ENCODE measurements at regions not wholly inside any gene's neighbourhood (a gene's known extent, or its start where the extent isn't known, plus 50 kb on each side); places are given as distances from the start of the nearest gene placed in this dataset.

DNA sequence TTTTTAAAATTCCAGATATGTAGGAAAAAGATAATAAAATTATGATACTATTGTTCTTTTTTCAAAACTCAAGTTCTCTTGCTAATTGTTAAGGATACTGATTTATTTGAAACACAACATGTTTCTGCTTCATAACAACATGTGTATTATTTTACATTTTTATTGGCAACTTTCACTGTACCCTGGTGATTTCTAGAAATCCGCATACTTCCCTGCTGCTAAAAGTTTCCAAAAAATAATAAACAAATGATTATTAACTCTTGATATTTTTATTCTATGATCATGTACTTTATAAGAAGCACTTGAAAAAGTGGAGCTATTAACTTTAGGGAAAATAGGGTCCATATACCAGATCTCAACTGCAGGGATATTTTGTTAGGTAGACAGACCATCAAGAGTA lies 71.2 kb upstream of the HCCS start:
- peaks cover 0 to 3% (median 0%) of the 10 kb centered on the region in 3 donors for H3K27me3 ChIP-seq (ENCODE audit: control insufficient read depth in 3 of 3, insufficient read depth in 3 of 3, low read length in 2 of 3)
- no peaks in the 10 kb centered on the region for H3K4me1 ChIP-seq (ENCODE audit: control insufficient read depth in 5 of 5, insufficient read depth in 5 of 5, low read length in 5 of 5)
- TF ChIP-seq, protein P1, sequence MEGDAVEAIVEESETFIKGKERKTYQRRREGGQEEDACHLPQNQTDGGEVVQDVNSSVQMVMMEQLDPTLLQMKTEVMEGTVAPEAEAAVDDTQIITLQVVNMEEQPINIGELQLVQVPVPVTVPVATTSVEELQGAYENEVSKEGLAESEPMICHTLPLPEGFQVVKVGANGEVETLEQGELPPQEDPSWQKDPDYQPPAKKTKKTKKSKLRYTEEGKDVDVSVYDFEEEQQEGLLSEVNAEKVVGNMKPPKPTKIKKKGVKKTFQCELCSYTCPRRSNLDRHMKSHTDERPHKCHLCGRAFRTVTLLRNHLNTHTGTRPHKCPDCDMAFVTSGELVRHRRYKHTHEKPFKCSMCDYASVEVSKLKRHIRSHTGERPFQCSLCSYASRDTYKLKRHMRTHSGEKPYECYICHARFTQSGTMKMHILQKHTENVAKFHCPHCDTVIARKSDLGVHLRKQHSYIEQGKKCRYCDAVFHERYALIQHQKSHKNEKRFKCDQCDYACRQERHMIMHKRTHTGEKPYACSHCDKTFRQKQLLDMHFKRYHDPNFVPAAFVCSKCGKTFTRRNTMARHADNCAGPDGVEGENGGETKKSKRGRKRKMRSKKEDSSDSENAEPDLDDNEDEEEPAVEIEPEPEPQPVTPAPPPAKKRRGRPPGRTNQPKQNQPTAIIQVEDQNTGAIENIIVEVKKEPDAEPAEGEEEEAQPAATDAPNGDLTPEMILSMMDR (IDR thresholded peaks at IDR 0.05; ENCODE audit: control extremely low read depth, extremely low read depth) = no peak
- H3K4me3 ChIP-seq = no peak overlapping the region
- H3K36me3 ChIP-seq (ENCODE audit: control insufficient read depth in 4 of 4, insufficient read depth in 4 of 4, low read length in 4 of 4) = no peaks in the 10 kb centered on the region
- 73 to 84% methylated on average over 1 of the region's 1 CpG for WGBS, 2 donors
- H3K9me3 ChIP-seq (ENCODE audit: control insufficient read depth in 4 of 4, insufficient read depth in 3 of 4, low read length in 3 of 4) = peaks cover 0 to 4% (median 0%) of the 10 kb centered on the region in 4 donors
- H3K9ac ChIP-seq (ENCODE audit: insufficient read depth in 1 of 2, low read length in 2 of 2) = no peak overlapping the region
- ATAC-seq (ENCODE audit: insufficient read depth, low FRiP score) = no peak
- no peak overlapping the region for H3K27ac ChIP-seq (ENCODE audit: low read depth in 1 of 2, low read length in 1 of 2)
- DNase-seq = no peak

DNA sequence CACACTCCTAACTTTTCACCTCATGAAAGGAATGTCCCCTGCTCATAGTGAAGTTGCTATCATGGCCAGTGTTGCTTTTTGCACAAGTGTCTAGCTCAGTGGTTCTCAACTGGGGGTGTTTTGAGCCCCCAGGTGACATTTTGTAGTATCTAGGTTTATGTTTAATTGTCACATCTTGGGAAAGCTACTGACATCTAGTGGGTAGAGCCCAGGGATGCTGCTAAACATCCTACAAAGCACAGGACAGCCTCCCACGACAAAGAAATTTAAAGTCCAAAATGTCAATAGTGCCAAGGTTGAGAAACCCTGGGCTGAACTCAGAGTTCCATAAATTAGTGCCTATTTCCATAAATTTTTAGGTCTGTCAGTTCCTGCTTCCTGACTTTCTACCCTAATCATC lies 70.7 kb upstream of the HCCS start:
- no peaks in the 10 kb centered on the region for H3K36me3 ChIP-seq (ENCODE audit: control insufficient read depth in 4 of 4, insufficient read depth in 4 of 4, low read length in 4 of 4)
- DNase-seq (no peak), ATAC-seq (ENCODE audit: insufficient read depth, low FRiP score) (no peak)
- 55 to 63% methylated on average over 1 of the region's 1 CpG for WGBS, 2 donors
- peaks cover 0 to 4% (median 0%) of the 10 kb centered on the region in 4 donors for H3K9me3 ChIP-seq (ENCODE audit: control insufficient read depth in 4 of 4, insufficient read depth in 3 of 4, low read length in 3 of 4)
- H3K4me3 ChIP-seq = no peak overlapping the region
- no peak overlapping the region for H3K9ac ChIP-seq (ENCODE audit: insufficient read depth in 1 of 2, low read length in 2 of 2)
- no peaks in the 10 kb centered on the region for H3K4me1 ChIP-seq (ENCODE audit: control insufficient read depth in 5 of 5, insufficient read depth in 5 of 5, low read length in 5 of 5)
- H3K27me3 ChIP-seq (ENCODE audit: control insufficient read depth in 3 of 3, insufficient read depth in 3 of 3, low read length in 2 of 3) = peaks cover 0 to 3% (median 0%) of the 10 kb centered on the region in 3 donors
- TF ChIP-seq, protein P1 (IDR thresholded peaks at IDR 0.05; ENCODE audit: control extremely low read depth, extremely low read depth) = no peak
- no peak overlapping the region for H3K27ac ChIP-seq (ENCODE audit: low read depth in 1 of 2, low read length in 1 of 2)

DNA sequence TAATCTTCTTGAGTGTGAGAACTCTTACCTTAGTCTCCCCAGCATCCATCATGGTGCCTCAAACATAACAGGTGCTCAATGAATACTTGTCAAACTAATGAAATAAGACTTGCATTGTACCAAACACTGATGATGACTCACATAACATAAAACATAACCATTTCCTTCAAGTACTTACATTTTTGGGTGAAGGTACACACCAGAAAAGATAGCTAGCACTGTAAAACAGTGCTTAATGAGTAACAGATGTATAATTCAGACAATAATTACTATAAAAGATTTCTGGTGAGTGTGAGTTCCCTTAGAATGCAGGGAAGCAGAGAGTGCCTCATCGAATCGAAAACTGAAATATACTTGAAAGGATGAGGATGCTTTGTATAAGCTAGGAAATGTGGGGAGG lies 70.1 kb upstream of the HCCS start:
- WGBS, 2 donors = 74 to 89% methylated on average over 2 of the region's 2 CpGs
- TF ChIP-seq, protein P1 (IDR thresholded peaks at IDR 0.05; ENCODE audit: control extremely low read depth, extremely low read depth) = no peak
- Histone ChIP-seq H3K27me3 (ENCODE audit: control insufficient read depth in 3 of 3, insufficient read depth in 3 of 3, low read length in 2 of 3) (peaks cover 0 to 3% (median 0%) of the 10 kb centered on the region in 3 donors), H3K9ac (ENCODE audit: insufficient read depth in 1 of 2, low read length in 2 of 2) (no peak overlapping the region), H3K9me3 (ENCODE audit: control insufficient read depth in 4 of 4, insufficient read depth in 3 of 4, low read length in 3 of 4) (peaks cover 0 to 4% (median 0%) of the 10 kb centered on the region in 4 donors), H3K4me3 (no peak overlapping the region), H3K4me1 (ENCODE audit: control insufficient read depth in 5 of 5, insufficient read depth in 5 of 5, low read length in 5 of 5) (no peaks in the 10 kb centered on the region), H3K27ac (ENCODE audit: low read depth in 1 of 2, low read length in 1 of 2) (no peak overlapping the region), H3K36me3 (ENCODE audit: control insufficient read depth in 4 of 4, insufficient read depth in 4 of 4, low read length in 4 of 4) (no peaks in the 10 kb centered on the region)
- DNase-seq (no peak), ATAC-seq (ENCODE audit: insufficient read depth, low FRiP score) (no peak)

DNA sequence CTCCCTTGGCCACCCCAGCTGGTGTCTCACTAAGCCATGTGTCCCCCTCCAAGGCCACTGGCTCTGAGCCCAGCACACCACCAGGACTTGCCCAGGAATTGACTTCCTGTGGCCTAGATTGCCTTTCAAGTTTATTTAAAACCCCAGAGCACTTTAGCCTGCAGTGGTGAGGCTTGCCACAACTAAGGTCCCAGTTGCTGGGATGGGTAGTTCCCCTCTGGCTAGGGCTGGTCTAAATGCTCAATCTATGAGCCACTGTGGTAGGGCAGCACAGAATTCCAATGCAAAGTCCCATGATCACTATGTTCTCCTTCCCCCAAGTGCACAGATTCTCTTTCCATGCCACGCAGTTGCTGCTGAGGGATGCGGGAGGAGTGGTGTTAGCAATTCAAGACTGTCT lies 61.1 kb upstream of the HCCS start:
- WGBS, 2 donors = 92 to 100% methylated on average over 2 of the region's 2 CpGs
- H3K9me3 ChIP-seq (ENCODE audit: control insufficient read depth in 4 of 4, insufficient read depth in 3 of 4, low read length in 3 of 4) = peaks cover 0 to 6% (median 0%) of the 10 kb centered on the region in 4 donors
- H3K4me3 ChIP-seq = no peak overlapping the region
- H3K27ac ChIP-seq (ENCODE audit: low read depth in 1 of 2, low read length in 1 of 2) = no peak overlapping the region
- DNase-seq (no peak), ATAC-seq (ENCODE audit: insufficient read depth, low FRiP score) (no peak)
- no peak overlapping the region for H3K9ac ChIP-seq (ENCODE audit: insufficient read depth in 1 of 2, low read length in 2 of 2)
- H3K4me1 ChIP-seq (ENCODE audit: control insufficient read depth in 5 of 5, insufficient read depth in 5 of 5, low read length in 5 of 5) = no peaks in the 10 kb centered on the region
- peaks cover 0 to 2% (median 0%) of the 10 kb centered on the region in 3 donors for H3K27me3 ChIP-seq (ENCODE audit: control insufficient read depth in 3 of 3, insufficient read depth in 3 of 3, low read length in 2 of 3)
- no peaks in the 10 kb centered on the region for H3K36me3 ChIP-seq (ENCODE audit: control insufficient read depth in 4 of 4, insufficient read depth in 4 of 4, low read length in 4 of 4)
- TF ChIP-seq, protein P1 (IDR thresholded peaks at IDR 0.05; ENCODE audit: control extremely low read depth, extremely low read depth) = no peak

All from lung (tissue), 11 donors.